HCT116 (cell line): ENCODE measurements at regions not wholly inside any gene's neighbourhood (a gene's known extent, or its start where the extent isn't known, plus 50 kb on each side); places are given as distances from the start of the nearest gene placed in this dataset.

Experiments used
- CEBPB ChIP-seq: IDR thresholded peaks from 2 replicates; pipeline ENCODE4 v1.6.1; 2012; ENCODE audit warnings: low read depth
- EZH2 ChIP-seq: fragments of 200-600 bp; sonication (generic); IDR thresholded peaks from 2 replicates; pipeline ENCODE4 v1.6.1; 2017; ENCODE audit warnings: antibody characterized with exemption, mixed run types
- POLR2AphosphoS5 ChIP-seq: IDR thresholded peaks from 2 replicates; pipeline ENCODE4 v1.6.1; 2011; ENCODE audit warnings: mild to moderate bottlenecking, low read depth, low read length, moderate library complexity
- TF ChIP-seq, protein P1 (sequence below), 3 experiments: fragments of 200-600 bp in 1 of 3; sonication (generic) in 1 of 3; IDR thresholded peaks in 2 of 3; conservative IDR thresholded peaks in 1 of 3; 2 replicates each; pipeline ENCODE4 v1.5.1; 2012 to 2017; ENCODE audit warnings: low read depth in 2 of 3, low read length in 2 of 3, antibody characterized with exemption in 1 of 3, borderline replicate concordance in 1 of 3, control low read depth in 1 of 3, mild to moderate bottlenecking in 1 of 3, mixed read lengths in 1 of 3, mixed run types in 1 of 3, moderate library complexity in 1 of 3; ENCODE audit not compliant: insufficient read depth in 1 of 3

- TF ChIP-seq CEBPB = no peak
- TF ChIP-seq, protein P1, sequence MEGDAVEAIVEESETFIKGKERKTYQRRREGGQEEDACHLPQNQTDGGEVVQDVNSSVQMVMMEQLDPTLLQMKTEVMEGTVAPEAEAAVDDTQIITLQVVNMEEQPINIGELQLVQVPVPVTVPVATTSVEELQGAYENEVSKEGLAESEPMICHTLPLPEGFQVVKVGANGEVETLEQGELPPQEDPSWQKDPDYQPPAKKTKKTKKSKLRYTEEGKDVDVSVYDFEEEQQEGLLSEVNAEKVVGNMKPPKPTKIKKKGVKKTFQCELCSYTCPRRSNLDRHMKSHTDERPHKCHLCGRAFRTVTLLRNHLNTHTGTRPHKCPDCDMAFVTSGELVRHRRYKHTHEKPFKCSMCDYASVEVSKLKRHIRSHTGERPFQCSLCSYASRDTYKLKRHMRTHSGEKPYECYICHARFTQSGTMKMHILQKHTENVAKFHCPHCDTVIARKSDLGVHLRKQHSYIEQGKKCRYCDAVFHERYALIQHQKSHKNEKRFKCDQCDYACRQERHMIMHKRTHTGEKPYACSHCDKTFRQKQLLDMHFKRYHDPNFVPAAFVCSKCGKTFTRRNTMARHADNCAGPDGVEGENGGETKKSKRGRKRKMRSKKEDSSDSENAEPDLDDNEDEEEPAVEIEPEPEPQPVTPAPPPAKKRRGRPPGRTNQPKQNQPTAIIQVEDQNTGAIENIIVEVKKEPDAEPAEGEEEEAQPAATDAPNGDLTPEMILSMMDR (IDR thresholded peaks at IDR 0.05 in 2 of 3, conservative IDR thresholded peaks at IDR 0.05 in 1 of 3; ENCODE audit: borderline replicate concordance in 1 of 3, insufficient read depth in 1 of 3, low read depth in 2 of 3, low read length in 2 of 3) = no peak
- TF ChIP-seq EZH2 = no peak
- TF ChIP-seq POLR2AphosphoS5 = no peak
Observed at GRCh38 chr7:69182596-69183467, 415.4 kb upstream of the AUTS2 start.
